IMR-90 (cell line): ENCODE measurements at regions not wholly inside any gene's neighbourhood (a gene's known extent, or its start where the extent isn't known, plus 50 kb on each side); places are given as distances from the start of the nearest gene placed in this dataset.

Experiments
- BHLHE40 ChIP-seq: fragments of 150-350 bp; IDR thresholded peaks from 2 replicates; pipeline ENCODE4 v1.6.1; 2016; ENCODE audit warnings: mild to moderate bottlenecking, low read depth, low read length
- CEBPB ChIP-seq: IDR thresholded peaks from 2 replicates; pipeline ENCODE4 v1.6.1; 2012; ENCODE audit warnings: low read depth, low read length, improper control_type of control experiment
- CHD1 ChIP-seq: IDR thresholded peaks from 2 replicates; pipeline ENCODE4 v1.6.1; 2012; ENCODE audit warnings: low read depth, low read length, improper control_type of control experiment
- MAFK ChIP-seq: IDR thresholded peaks from 2 replicates; pipeline ENCODE4 v1.6.1; 2012; ENCODE audit warnings: low read depth, low read length, improper control_type of control experiment
- MAZ ChIP-seq: IDR thresholded peaks from 2 replicates; pipeline ENCODE4 v1.6.1; 2012; ENCODE audit warnings: low read depth, mild to moderate bottlenecking, low read length, improper control_type of control experiment, moderate library complexity, borderline replicate concordance
- MXI1 ChIP-seq: IDR thresholded peaks from 2 replicates; pipeline ENCODE4 v1.6.1; 2012; ENCODE audit warnings: low read depth, mild to moderate bottlenecking, low read length, moderate library complexity, borderline replicate concordance
- NFE2L2 ChIP-seq: fragments of 150-350 bp; IDR thresholded peaks from 2 replicates; pipeline ENCODE4 v1.6.1; 2016; ENCODE audit warnings: low read depth, mild to moderate bottlenecking, low read length
- POLR2A ChIP-seq: IDR thresholded peaks from 2 replicates; pipeline ENCODE4 v1.6.1; 2012; ENCODE audit warnings: mild to moderate bottlenecking, low read depth, low read length
- RAD21 ChIP-seq: IDR thresholded peaks from 2 replicates; pipeline ENCODE4 v1.6.1; 2012; ENCODE audit warnings: low read length, improper control_type of control experiment
- RFX5 ChIP-seq: IDR thresholded peaks from 2 replicates; pipeline ENCODE4 v1.8.0; 2012; ENCODE audit warnings: low read depth, mild to moderate bottlenecking, low read length, moderate library complexity
- SMC3 ChIP-seq: fragments of 150-350 bp; IDR thresholded peaks from 2 replicates; pipeline ENCODE4 v1.6.1; 2016; ENCODE audit warnings: low read depth, mild to moderate bottlenecking, antibody characterized with exemption, low read length, moderate library complexity
- TF ChIP-seq, protein P1 (sequence below): conservative IDR thresholded peaks from 2 replicates; pipeline ENCODE4 v1.5.1; 2012; ENCODE audit warnings: mild to moderate bottlenecking, low read depth, low read length, improper control_type of control experiment
- TF ChIP-seq, protein P2 (sequence below): fragments of 150-350 bp; IDR thresholded peaks from 2 replicates; pipeline ENCODE4 v1.6.1; 2017; ENCODE audit warnings: mild to moderate bottlenecking, antibody characterized with exemption, low read length, low read depth
- TF ChIP-seq, protein P3 (sequence below): fragments of 150-350 bp; IDR thresholded peaks from 2 replicates; pipeline ENCODE4 v1.6.1; 2016; ENCODE audit warnings: low read depth, mild to moderate bottlenecking, low read length, moderate library complexity, borderline replicate concordance

DNA sequence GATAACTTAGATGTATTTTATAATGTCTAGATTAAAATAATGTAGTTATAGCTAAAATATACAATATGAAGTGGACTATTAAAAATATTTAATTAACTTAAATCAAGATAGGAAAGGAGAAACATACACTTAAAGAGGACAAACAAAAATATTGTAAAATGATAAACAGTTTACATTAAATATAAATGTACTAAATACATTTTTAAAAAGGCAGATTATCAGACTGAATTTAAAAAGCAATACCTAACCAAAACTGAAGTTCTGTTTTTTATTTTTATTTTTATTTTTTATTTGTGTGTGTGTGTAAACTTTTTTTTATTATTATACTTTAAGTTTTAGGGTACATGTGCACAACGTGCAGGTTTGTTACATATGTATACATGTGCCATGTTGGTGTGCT is 811.6 kb upstream of the INTU start:
- no peak for TF ChIP-seq CHD1
- no peak for TF ChIP-seq POLR2A
- no peak for TF ChIP-seq CEBPB
- TF ChIP-seq, protein P1, sequence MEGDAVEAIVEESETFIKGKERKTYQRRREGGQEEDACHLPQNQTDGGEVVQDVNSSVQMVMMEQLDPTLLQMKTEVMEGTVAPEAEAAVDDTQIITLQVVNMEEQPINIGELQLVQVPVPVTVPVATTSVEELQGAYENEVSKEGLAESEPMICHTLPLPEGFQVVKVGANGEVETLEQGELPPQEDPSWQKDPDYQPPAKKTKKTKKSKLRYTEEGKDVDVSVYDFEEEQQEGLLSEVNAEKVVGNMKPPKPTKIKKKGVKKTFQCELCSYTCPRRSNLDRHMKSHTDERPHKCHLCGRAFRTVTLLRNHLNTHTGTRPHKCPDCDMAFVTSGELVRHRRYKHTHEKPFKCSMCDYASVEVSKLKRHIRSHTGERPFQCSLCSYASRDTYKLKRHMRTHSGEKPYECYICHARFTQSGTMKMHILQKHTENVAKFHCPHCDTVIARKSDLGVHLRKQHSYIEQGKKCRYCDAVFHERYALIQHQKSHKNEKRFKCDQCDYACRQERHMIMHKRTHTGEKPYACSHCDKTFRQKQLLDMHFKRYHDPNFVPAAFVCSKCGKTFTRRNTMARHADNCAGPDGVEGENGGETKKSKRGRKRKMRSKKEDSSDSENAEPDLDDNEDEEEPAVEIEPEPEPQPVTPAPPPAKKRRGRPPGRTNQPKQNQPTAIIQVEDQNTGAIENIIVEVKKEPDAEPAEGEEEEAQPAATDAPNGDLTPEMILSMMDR = no peak
- no peak for TF ChIP-seq RFX5
- TF ChIP-seq RAD21 = no peak
- no peak for TF ChIP-seq MAZ
- TF ChIP-seq, protein P2, sequence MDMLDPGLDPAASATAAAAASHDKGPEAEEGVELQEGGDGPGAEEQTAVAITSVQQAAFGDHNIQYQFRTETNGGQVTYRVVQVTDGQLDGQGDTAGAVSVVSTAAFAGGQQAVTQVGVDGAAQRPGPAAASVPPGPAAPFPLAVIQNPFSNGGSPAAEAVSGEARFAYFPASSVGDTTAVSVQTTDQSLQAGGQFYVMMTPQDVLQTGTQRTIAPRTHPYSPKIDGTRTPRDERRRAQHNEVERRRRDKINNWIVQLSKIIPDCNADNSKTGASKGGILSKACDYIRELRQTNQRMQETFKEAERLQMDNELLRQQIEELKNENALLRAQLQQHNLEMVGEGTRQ = no peak
- TF ChIP-seq, protein P3, sequence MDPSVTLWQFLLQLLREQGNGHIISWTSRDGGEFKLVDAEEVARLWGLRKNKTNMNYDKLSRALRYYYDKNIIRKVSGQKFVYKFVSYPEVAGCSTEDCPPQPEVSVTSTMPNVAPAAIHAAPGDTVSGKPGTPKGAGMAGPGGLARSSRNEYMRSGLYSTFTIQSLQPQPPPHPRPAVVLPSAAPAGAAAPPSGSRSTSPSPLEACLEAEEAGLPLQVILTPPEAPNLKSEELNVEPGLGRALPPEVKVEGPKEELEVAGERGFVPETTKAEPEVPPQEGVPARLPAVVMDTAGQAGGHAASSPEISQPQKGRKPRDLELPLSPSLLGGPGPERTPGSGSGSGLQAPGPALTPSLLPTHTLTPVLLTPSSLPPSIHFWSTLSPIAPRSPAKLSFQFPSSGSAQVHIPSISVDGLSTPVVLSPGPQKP = no peak
- TF ChIP-seq MXI1 = no peak
- TF ChIP-seq SMC3 = no peak
- TF ChIP-seq BHLHE40 = no peak
- TF ChIP-seq MAFK = no peak
- no peak for TF ChIP-seq NFE2L2
